OCI-LY1 (cell line): ENCODE measurements at regions not wholly inside any gene's neighbourhood (a gene's known extent, or its start where the extent isn't known, plus 50 kb on each side); places are given as distances from the start of the nearest gene placed in this dataset.

Source experiments
- EZH2 ChIP-seq: fragments of 200-600 bp; sonication (generic), shearing (Covaris generic); IDR thresholded peaks from 2 replicates; pipeline ENCODE4 v1.8.0; 2017; ENCODE audit warnings: borderline replicate concordance, mixed run types, mild to moderate bottlenecking, antibody characterized with exemption, low read length, moderate library complexity, mixed read lengths
- TF ChIP-seq, protein P1 (sequence below): fragments of 200-600 bp; sonication (generic), shearing (Covaris generic); IDR thresholded peaks from 2 replicates; pipeline ENCODE4 v1.5.1; 2017; ENCODE audit warnings: mild to moderate bottlenecking, antibody characterized with exemption, low read length, moderate library complexity, mixed read lengths

DNA sequence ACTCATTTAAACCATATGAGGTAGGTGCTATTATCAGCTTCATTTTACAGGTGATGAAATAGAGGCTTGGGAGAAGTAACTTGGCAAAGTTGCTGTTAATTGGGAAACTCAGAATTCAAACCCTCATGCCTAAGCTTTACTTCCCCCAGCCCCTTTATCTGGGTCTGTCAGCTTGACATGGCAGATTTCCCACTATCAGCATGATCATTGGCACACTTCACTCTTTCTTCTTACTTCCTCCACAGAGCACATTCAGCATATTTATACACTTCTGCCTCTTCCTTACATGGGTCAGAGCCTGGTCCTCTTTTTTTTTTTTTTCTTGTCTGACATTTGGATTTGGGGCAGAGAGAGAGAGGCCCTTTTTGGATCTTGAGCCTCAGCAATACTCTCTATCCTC lies 56.5 kb upstream of the ARX start:
- TF ChIP-seq, protein P1, sequence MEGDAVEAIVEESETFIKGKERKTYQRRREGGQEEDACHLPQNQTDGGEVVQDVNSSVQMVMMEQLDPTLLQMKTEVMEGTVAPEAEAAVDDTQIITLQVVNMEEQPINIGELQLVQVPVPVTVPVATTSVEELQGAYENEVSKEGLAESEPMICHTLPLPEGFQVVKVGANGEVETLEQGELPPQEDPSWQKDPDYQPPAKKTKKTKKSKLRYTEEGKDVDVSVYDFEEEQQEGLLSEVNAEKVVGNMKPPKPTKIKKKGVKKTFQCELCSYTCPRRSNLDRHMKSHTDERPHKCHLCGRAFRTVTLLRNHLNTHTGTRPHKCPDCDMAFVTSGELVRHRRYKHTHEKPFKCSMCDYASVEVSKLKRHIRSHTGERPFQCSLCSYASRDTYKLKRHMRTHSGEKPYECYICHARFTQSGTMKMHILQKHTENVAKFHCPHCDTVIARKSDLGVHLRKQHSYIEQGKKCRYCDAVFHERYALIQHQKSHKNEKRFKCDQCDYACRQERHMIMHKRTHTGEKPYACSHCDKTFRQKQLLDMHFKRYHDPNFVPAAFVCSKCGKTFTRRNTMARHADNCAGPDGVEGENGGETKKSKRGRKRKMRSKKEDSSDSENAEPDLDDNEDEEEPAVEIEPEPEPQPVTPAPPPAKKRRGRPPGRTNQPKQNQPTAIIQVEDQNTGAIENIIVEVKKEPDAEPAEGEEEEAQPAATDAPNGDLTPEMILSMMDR: no peak
- TF ChIP-seq EZH2: no peak
